ENCODE measurements at regions not wholly inside any gene's neighbourhood (a gene's known extent, or its start where the extent isn't known, plus 50 kb on each side); places are given as distances from the start of the nearest gene placed in this dataset.

GRCh38 chr5:4189317-4189716 is 593.7 kb downstream of the IRX1 start:
- H3K4me1 Mint-ChIP-seq (ENCODE audit: low read depth, unreplicated experiment), result no peaks in the 10 kb centered on the region
- Histone ChIP-seq H3K4me3 (ENCODE audit: low read depth, low read length) (no peak overlapping the region), H3K4me1 (no peaks in the 10 kb centered on the region), H3K9me3 (no peaks in the 10 kb centered on the region), H3K36me3 (ENCODE audit: control insufficient read depth, insufficient read depth, low read length) (no peaks in the 10 kb centered on the region), H3K27me3 (replicated peaks; ENCODE audit: control insufficient read depth, insufficient read depth, low read length) (no peaks in the 10 kb centered on the region)
- H3K27ac Mint-ChIP-seq (ENCODE audit: unreplicated experiment), result no peak overlapping the region
- H3K27me3 Mint-ChIP-seq (ENCODE audit: insufficient read depth, unreplicated experiment), result no peaks in the 10 kb centered on the region
- POLR2A ChIA-PET, result no interaction called here
- DNase-seq, result no peak
- BruUV-seq (replicated peaks), result no TSS peak
- CTCF ChIA-PET, result no interaction called here
- intact Hi-C loops (cut with micrococcal nuclease; ENCODE audit: unreplicated experiment), result no loop called here
- H3K9me3 Mint-ChIP-seq (ENCODE audit: unreplicated experiment), result peaks cover 23% of the 10 kb centered on the region
- H3K4me3 Mint-ChIP-seq (ENCODE audit: unreplicated experiment), result no peak overlapping the region
- no peaks in the 10 kb centered on the region for H3K36me3 Mint-ChIP-seq (ENCODE audit: insufficient read depth, unreplicated experiment)
- no peak for TF ChIP-seq CTCF (IDR thresholded peaks at IDR 0.05; ENCODE audit: insufficient read depth in 1 of 2, low read depth in 1 of 2, low read length in 1 of 2, severe bottlenecking in 1 of 2, unreplicated experiment in 1 of 2)

DNA sequence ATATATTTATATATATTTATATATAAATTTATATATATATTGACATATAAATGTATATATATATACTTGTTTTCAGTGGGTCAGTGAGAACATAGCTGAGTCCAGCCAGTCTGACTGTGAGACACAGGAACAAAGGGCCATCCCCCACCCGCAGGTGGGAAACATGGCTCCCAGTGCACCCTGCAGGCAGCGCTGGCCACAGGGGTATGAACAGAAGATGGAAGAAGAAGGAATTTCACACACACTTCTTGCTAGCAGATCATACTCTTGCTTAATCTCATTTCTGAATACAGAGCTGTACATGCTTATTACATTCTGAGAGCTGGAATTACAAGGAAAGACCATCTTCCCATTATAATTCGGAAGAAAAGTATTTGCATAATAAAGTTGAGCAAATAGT is 595.4 kb downstream of the IRX1 start:
- ChIA-PET CTCF (no interaction called here), POLR2A (no interaction called here)
- no peak for DNase-seq

GRCh38 chr5:4191703-4192102 is 596.1 kb downstream of the IRX1 start:
- no peak for DNase-seq
- no peak for TF ChIP-seq CTCF (IDR thresholded peaks at IDR 0.05; ENCODE audit: insufficient read depth in 1 of 2, low read depth in 1 of 2, low read length in 1 of 2, severe bottlenecking in 1 of 2, unreplicated experiment in 1 of 2)
- H3K36me3 ChIP-seq (ENCODE audit: control insufficient read depth, insufficient read depth, low read length), result no peaks in the 10 kb centered on the region
- Mint-ChIP-seq H3K9me3 (ENCODE audit: unreplicated experiment) (peaks cover 8% of the 10 kb centered on the region), H3K4me3 (ENCODE audit: unreplicated experiment) (no peak overlapping the region), H3K27ac (ENCODE audit: unreplicated experiment) (no peak overlapping the region), H3K4me1 (ENCODE audit: low read depth, unreplicated experiment) (no peaks in the 10 kb centered on the region), H3K36me3 (ENCODE audit: insufficient read depth, unreplicated experiment) (no peaks in the 10 kb centered on the region), H3K27me3 (ENCODE audit: insufficient read depth, unreplicated experiment) (no peaks in the 10 kb centered on the region)
- no TSS peak for BruUV-seq (replicated peaks)
- H3K27me3 ChIP-seq (replicated peaks; ENCODE audit: control insufficient read depth, insufficient read depth, low read length), result no peaks in the 10 kb centered on the region
- ChIA-PET POLR2A (no interaction called here), CTCF (no interaction called here)
- H3K4me1 ChIP-seq, result no peaks in the 10 kb centered on the region
- no peaks in the 10 kb centered on the region for H3K9me3 ChIP-seq
- intact Hi-C loops (cut with micrococcal nuclease; ENCODE audit: unreplicated experiment), result no loop called here
- no peak overlapping the region for H3K4me3 ChIP-seq (ENCODE audit: low read depth, low read length)

More for the DNA sequence above, 595.4 kb downstream of the IRX1 start:
- BruUV-seq (replicated peaks), result no TSS peak
- Mint-ChIP-seq H3K27ac (ENCODE audit: unreplicated experiment) (no peak overlapping the region), H3K9me3 (ENCODE audit: unreplicated experiment) (peaks cover 14% of the 10 kb centered on the region), H3K27me3 (ENCODE audit: insufficient read depth, unreplicated experiment) (no peaks in the 10 kb centered on the region), H3K4me3 (ENCODE audit: unreplicated experiment) (no peak overlapping the region), H3K4me1 (ENCODE audit: low read depth, unreplicated experiment) (no peaks in the 10 kb centered on the region), H3K36me3 (ENCODE audit: insufficient read depth, unreplicated experiment) (no peaks in the 10 kb centered on the region)
- Histone ChIP-seq H3K9me3 (no peaks in the 10 kb centered on the region), H3K36me3 (ENCODE audit: control insufficient read depth, insufficient read depth, low read length) (no peaks in the 10 kb centered on the region), H3K27me3 (replicated peaks; ENCODE audit: control insufficient read depth, insufficient read depth, low read length) (no peaks in the 10 kb centered on the region), H3K4me1 (no peaks in the 10 kb centered on the region), H3K4me3 (ENCODE audit: low read depth, low read length) (no peak overlapping the region)
- TF ChIP-seq CTCF (IDR thresholded peaks at IDR 0.05; ENCODE audit: insufficient read depth in 1 of 2, low read depth in 1 of 2, low read length in 1 of 2, severe bottlenecking in 1 of 2, unreplicated experiment in 1 of 2), result no peak
- intact Hi-C loops (cut with micrococcal nuclease; ENCODE audit: unreplicated experiment), result no loop called here

Data from Caco-2 (cell line).